Suprapubic skin (tissue), 3 donors: ENCODE measurements at regions not wholly inside any gene's neighbourhood (a gene's known extent, or its start where the extent isn't known, plus 50 kb on each side); places are given as distances from the start of the nearest gene placed in this dataset.

Experiments
- CTCF ChIP-seq, 2 donors: fragments of 200-600 bp in 1 of 2; fragments of 450-650 bp in 1 of 2; sonication (generic) in 1 of 2; IDR thresholded peaks; one replicate each; pipeline ENCODE4 v1.5.1; 2016 to 2019; ENCODE audit warnings: antibody characterized with exemption in 2 of 2, mild to moderate bottlenecking in 1 of 2, moderate library complexity in 1 of 2
- EP300 ChIP-seq: sonication (generic); formaldehyde crosslinking; IDR thresholded peaks from one replicate; pipeline ENCODE4 v1.6.1; 2017; ENCODE audit warnings: antibody characterized with exemption
- POLR2A ChIP-seq, 2 donors: fragments of 450-650 bp; IDR thresholded peaks; one replicate each; pipeline ENCODE4 v1.6.1; 2017; ENCODE audit warnings: antibody characterized with exemption in 2 of 2, mild to moderate bottlenecking in 2 of 2, moderate library complexity in 2 of 2

GRCh38 chr7:47666164-47666862 lies 84.4 kb upstream of the TNS3 start:
- no peak for TF ChIP-seq CTCF (IDR thresholded peaks at IDR 0.05)
- no peak for TF ChIP-seq POLR2A (IDR thresholded peaks at IDR 0.05)
- no peak for TF ChIP-seq EP300
